Astrocyte (in vitro differentiated cells and primary cell): ENCODE measurements at regions not wholly inside any gene's neighbourhood (a gene's known extent, or its start where the extent isn't known, plus 50 kb on each side); places are given as distances from the start of the nearest gene placed in this dataset.

ENCODE experiments used
- DNase-seq: peaks from one replicate; pipeline ENCODE4 v3.0.0-alpha.2; 2010; ENCODE audit warnings: low read depth
- FAIRE-seq: peaks from 2 replicates; lab custom pipeline; 2011; peaks lifted over from hg19 to GRCh38; lab: Jason Lieb, UNC
- H2AFZ ChIP-seq: 2 replicates; pipeline ENCODE4 v1.6.0; 2012; ENCODE audit warnings: low read depth, low read length, inconsistent platforms
- H3K27ac ChIP-seq: 2 replicates; pipeline ENCODE4 v1.5.1; 2011; ENCODE audit warnings: low read depth, low read length, inconsistent platforms
- H3K27me3 ChIP-seq: 2 replicates; pipeline ENCODE4 v1.6.0; 2011; ENCODE audit warnings: low read length, inconsistent platforms; ENCODE audit not compliant: insufficient read depth
- H3K36me3 ChIP-seq: 2 replicates; pipeline ENCODE4 v1.5.1; 2011; ENCODE audit warnings: low read length, inconsistent platforms; ENCODE audit not compliant: insufficient read depth
- H3K4me1 ChIP-seq: 2 replicates; pipeline ENCODE4 v1.5.1; 2011; ENCODE audit warnings: low read length, inconsistent platforms; ENCODE audit not compliant: insufficient read depth
- H3K4me2 ChIP-seq: 2 replicates; pipeline ENCODE4 v1.6.0; 2012; ENCODE audit warnings: low read length, inconsistent platforms
- H3K4me3 ChIP-seq: 2 replicates; pipeline ENCODE4 v1.5.1; 2011; ENCODE audit warnings: low read depth, mild to moderate bottlenecking, low read length, inconsistent platforms; ENCODE audit not compliant: insufficient read depth
- H3K79me2 ChIP-seq: 2 replicates; pipeline ENCODE4 v1.6.0; 2012; ENCODE audit warnings: mild to moderate bottlenecking, low read length, inconsistent platforms; ENCODE audit not compliant: insufficient read depth
- H3K9ac ChIP-seq: 2 replicates; pipeline ENCODE4 v1.6.0; 2012; ENCODE audit warnings: mild to moderate bottlenecking, low read length, inconsistent platforms
- H3K9me3 ChIP-seq: 2 replicates; pipeline ENCODE4 v1.5.1; 2012; ENCODE audit warnings: low read depth, mild to moderate bottlenecking, low read length, inconsistent platforms; ENCODE audit not compliant: insufficient read depth
- H4K20me1 ChIP-seq: 2 replicates; pipeline ENCODE4 v1.6.0; 2012; ENCODE audit warnings: low read length, inconsistent platforms; ENCODE audit not compliant: insufficient read depth
- H3K27ac Mint-ChIP-seq: one replicate; pipeline ENCODE4 v1.8.0; 2021; ENCODE audit warnings: mild to moderate bottlenecking, mixed read lengths; ENCODE audit not compliant: unreplicated experiment
- H3K27me3 Mint-ChIP-seq: one replicate; pipeline ENCODE4 v1.8.0; 2021; ENCODE audit warnings: low read depth, mixed read lengths; ENCODE audit not compliant: unreplicated experiment
- H3K36me3 Mint-ChIP-seq: one replicate; pipeline ENCODE4 v1.8.0; 2021; ENCODE audit warnings: low read depth, mixed read lengths; ENCODE audit not compliant: unreplicated experiment
- H3K4me1 Mint-ChIP-seq: one replicate; pipeline ENCODE4 v1.8.0; 2021; ENCODE audit warnings: low read depth, mixed read lengths; ENCODE audit not compliant: unreplicated experiment
- H3K4me3 Mint-ChIP-seq: one replicate; pipeline ENCODE4 v1.8.0; 2021; ENCODE audit warnings: mild to moderate bottlenecking, moderate library complexity, mixed read lengths; ENCODE audit not compliant: unreplicated experiment
- H3K9me3 Mint-ChIP-seq: one replicate; pipeline ENCODE4 v1.8.0; 2021; ENCODE audit warnings: mild to moderate bottlenecking, mixed read lengths; ENCODE audit not compliant: unreplicated experiment
- CTCF ChIP-seq: IDR thresholded peaks from 2 replicates; pipeline ENCODE4 v1.5.1; 2011; ENCODE audit warnings: low read depth, mild to moderate bottlenecking, inconsistent platforms, low read length, moderate library complexity; ENCODE audit not compliant: insufficient read depth
- EZH2 ChIP-seq: IDR thresholded peaks from 2 replicates; pipeline ENCODE4 v1.6.1; 2012; ENCODE audit warnings: mild to moderate bottlenecking, low read length, inconsistent platforms; ENCODE audit not compliant: insufficient read depth

- peaks cover 3% of the 10 kb centered on the region for H3K27me3 Mint-ChIP-seq
- Histone ChIP-seq H3K4me1 (no peaks in the 10 kb centered on the region), H4K20me1 (no peaks in the 10 kb centered on the region), H3K36me3 (no peaks in the 10 kb centered on the region), H3K27ac (no peak overlapping the region), H3K4me2 (no peak overlapping the region), H3K27me3 (no peaks in the 10 kb centered on the region), H3K4me3 (no peak overlapping the region), H2AFZ (no peak overlapping the region), H3K9me3 (no peaks in the 10 kb centered on the region), H3K79me2 (no peaks in the 10 kb centered on the region), H3K9ac (no peak overlapping the region)
- no peaks in the 10 kb centered on the region for H3K36me3 Mint-ChIP-seq
- H3K4me3 Mint-ChIP-seq: no peak overlapping the region
- DNase-seq (no peak), FAIRE-seq (no peak)
- TF ChIP-seq EZH2: no peak
- no peak for TF ChIP-seq CTCF
- H3K9me3 Mint-ChIP-seq: no peaks in the 10 kb centered on the region
- no peak overlapping the region for H3K27ac Mint-ChIP-seq
- H3K4me1 Mint-ChIP-seq: no peaks in the 10 kb centered on the region
Measured at GRCh38 chr10:108413954-108414353, 1249.4 kb upstream of the SORCS1 start.

- Histone ChIP-seq H3K4me3 (no peak overlapping the region), H3K27ac (no peak overlapping the region), H3K9ac (no peak overlapping the region), H3K27me3 (no peaks in the 10 kb centered on the region), H3K79me2 (no peaks in the 10 kb centered on the region), H3K9me3 (no peaks in the 10 kb centered on the region), H4K20me1 (no peaks in the 10 kb centered on the region), H3K4me1 (no peaks in the 10 kb centered on the region), H2AFZ (no peak overlapping the region), H3K36me3 (no peaks in the 10 kb centered on the region), H3K4me2 (no peak overlapping the region)
- Mint-ChIP-seq H3K9me3 (no peaks in the 10 kb centered on the region), H3K4me1 (no peaks in the 10 kb centered on the region), H3K4me3 (no peak overlapping the region), H3K27me3 (peaks cover 3% of the 10 kb centered on the region), H3K36me3 (no peaks in the 10 kb centered on the region), H3K27ac (no peak overlapping the region)
- DNase-seq (no peak), FAIRE-seq (no peak)
- TF ChIP-seq EZH2 (no peak), CTCF (no peak)
Measured at GRCh38 chr10:108412323-108412722, 1247.8 kb upstream of the SORCS1 start.

GRCh38 chr10:108411894-108412293 lies 1247.4 kb upstream of the SORCS1 start:
- Histone ChIP-seq H3K79me2 (no peaks in the 10 kb centered on the region), H3K27me3 (no peaks in the 10 kb centered on the region), H3K4me2 (no peak overlapping the region), H2AFZ (no peak overlapping the region), H3K9me3 (no peaks in the 10 kb centered on the region), H3K27ac (no peak overlapping the region), H3K9ac (no peak overlapping the region), H3K36me3 (no peaks in the 10 kb centered on the region), H4K20me1 (no peaks in the 10 kb centered on the region), H3K4me1 (no peaks in the 10 kb centered on the region), H3K4me3 (no peak overlapping the region)
- no peaks in the 10 kb centered on the region for H3K4me1 Mint-ChIP-seq
- peaks cover under 1% of the 10 kb centered on the region for H3K27me3 Mint-ChIP-seq
- no peak for DNase-seq
- H3K27ac Mint-ChIP-seq: no peak overlapping the region
- H3K36me3 Mint-ChIP-seq: no peaks in the 10 kb centered on the region
- H3K9me3 Mint-ChIP-seq: no peaks in the 10 kb centered on the region
- TF ChIP-seq CTCF: no peak
- no peak for TF ChIP-seq EZH2
- no peak overlapping the region for H3K4me3 Mint-ChIP-seq
- FAIRE-seq: no peak
